DMS53 treated with DMSO at 0.1 percent for 48 hours (cell line): ENCODE measurements at regions not wholly inside any gene's neighbourhood (a gene's known extent, or its start where the extent isn't known, plus 50 kb on each side); places are given as distances from the start of the nearest gene placed in this dataset.

Experiments
- DNase-seq: peaks from one replicate; lab custom pipeline; 2025; ENCODE audit not compliant: unreplicated experiment; lab: John Stamatoyannopoulos, UW

DNA sequence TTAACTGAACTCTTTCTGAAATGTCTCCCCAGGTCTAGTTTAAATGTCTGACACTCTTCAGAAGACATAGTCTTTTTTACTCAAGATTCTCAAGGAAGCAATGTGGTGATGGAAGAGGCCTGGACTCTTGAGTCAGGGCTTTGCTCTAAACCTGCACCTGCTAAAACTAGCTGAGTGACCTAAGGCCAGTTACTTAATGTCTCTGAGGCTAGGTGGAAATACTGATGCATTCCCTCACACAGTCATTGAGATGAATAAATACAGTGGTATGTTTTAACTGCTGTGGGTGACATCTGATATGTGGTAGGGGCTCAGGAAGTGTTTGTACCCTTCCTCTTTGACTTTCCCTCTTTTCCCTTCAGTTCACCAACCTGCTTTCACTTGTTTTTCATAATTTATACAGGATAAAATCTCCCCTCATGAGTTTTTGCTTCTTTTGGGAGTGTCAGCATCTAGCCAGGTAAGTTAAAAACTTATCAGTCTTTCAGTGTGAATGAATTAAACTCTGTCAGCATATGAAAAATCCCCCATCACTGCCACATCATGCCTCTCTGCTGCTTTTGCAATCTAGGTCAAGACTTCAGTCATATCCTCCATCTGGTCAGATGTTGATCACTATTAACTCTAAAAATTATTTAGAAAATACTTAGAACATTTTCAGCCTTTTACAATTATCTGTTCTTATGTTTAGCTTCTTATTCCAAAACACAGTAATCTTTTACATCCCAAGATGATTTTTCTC lies 178.7 kb upstream of the TNFAIP3 start:
- no peak for DNase-seq

DNA sequence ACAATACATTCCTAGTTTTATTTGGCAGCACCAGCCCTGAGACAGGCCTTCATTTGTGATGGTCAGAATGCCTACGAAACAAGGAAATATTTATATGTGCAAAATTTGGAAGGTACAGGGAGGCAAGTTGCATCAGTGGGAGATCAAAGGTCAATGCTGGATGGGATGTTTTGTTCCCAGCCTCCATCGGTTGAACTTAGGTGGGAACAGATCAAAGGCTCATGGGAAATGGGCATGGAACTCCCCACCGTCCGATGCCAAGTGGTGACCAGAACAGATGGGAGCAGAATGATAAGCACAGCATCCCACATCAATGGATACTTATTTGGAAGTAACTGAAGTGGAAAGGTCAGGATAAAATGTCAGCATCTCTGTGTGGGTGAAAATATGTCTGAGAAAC lies 177.7 kb upstream of the TNFAIP3 start:
- DNase-seq = no peak

- DNase-seq = no peak
These were observed 177.0 kb upstream of the TNFAIP3 start for GRCh38 chr6:137690034-137690433.

DNA sequence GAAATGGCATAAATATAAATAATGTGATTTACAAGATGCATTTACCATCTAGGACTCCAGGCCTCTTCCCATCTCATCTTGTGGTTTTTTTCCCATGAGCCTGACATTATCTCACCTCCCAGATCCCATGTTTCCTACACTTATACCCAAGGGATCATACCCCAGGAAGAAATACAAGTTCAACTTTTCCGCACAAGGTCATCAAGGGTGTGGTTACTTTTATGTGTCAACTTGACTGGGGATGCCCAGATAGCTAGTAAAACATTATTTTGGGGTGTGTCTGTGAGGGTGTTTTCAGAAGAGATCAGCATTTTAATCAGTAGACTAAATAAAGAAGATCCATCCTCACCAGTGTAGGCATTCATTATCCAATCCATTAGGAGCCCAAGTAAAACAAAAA lies 176.3 kb upstream of the TNFAIP3 start:
- no peak for DNase-seq

- DNase-seq = no peak
These were observed 174.8 kb upstream of the TNFAIP3 start for GRCh38 chr6:137692308-137692707.

- DNase-seq = no peak
These were observed 174.3 kb upstream of the TNFAIP3 start for GRCh38 chr6:137692806-137693205.

DNA sequence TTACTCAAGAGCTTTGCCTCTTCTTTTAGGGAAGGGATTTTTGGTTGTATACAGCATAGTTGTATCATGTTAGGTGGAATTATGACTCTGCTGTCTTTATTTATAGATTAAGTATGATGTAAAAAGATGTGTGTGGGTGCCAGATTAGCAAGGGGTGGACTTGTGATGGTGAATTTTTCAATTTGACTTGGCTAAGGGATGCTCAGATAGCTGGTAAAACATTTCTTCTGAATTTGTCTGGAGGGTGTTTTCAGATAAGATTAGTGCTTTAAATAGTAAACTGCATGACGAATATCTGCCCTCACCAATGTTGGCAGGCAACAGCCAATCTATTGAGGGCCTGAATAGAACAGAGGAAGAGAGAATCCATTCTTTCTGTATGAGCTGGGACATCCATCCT lies 173.3 kb upstream of the TNFAIP3 start:
- DNase-seq = no peak

DNA sequence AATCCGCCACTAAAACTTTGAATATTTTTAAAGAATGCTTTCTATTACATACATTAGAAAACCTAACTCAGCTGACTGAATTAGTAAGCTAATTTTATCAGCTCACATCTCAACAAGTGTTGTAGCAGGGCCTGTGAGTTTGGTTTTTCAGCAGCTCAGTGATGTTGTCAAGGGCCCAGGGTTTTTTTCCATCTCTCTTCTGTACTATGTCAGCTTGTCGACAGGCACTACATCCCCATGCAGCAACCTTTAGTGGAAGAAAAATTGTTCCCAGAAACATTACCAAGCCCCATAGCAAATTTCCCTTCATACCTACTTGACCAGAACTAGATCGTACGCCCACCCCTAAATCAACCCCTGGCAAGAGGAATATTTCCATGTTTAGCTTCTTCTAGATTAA lies 170.3 kb upstream of the TNFAIP3 start:
- no peak for DNase-seq

- DNase-seq = peak; percentile 5
These were observed 169.7 kb upstream of the TNFAIP3 start for GRCh38 chr6:137697267-137697938.

DNA sequence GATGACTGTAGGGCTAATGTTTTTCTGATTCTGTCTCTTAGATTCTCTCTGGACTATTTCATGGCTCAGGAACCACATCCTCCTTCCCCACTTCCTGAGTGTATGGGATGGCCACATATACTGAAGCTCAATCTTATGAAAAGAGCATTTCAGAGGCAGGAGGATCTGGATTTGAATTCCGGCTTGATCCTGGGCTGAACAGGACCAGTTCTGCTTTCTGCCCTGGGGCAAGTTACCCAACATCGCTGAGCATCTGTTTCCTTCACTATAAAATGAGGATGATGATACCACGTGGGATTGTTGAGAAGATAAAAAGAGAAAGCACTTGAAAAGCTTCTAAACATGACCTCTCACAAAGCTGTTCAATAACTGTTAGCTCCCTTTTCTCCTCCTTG lies 168.4 kb upstream of the TNFAIP3 start:
- no peak for DNase-seq

DNA sequence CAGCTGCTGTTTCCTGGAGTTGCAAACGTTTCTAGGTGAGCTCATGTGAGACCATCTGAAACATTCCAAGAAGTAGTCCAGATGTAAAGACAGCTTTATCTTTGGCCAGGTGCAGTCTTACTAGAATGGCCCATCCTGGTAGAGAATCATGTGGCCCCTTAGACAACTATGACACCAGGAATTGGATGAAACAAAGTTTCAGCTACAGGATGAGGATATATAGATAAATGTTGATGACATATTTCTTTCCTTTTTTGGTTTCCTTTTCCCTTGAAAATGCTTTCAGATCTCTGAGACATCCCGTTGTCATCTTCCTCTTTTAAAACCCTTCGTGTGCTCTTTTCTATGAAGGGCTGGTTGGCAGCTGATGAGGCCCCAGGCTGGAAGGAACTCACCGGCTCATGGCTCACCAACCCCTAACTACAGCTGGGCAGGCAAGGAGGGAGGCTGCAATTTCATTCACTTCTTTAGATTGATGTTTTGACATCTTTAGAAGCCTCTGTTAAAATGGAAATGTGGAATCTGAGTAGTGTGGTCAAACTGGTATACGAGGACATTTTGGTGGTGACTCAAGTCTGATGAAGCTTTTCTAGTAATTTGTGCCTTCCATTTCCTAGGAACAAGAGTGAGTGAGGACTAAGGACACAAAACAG lies 167.9 kb upstream of the TNFAIP3 start:
- DNase-seq = no peak

DNA sequence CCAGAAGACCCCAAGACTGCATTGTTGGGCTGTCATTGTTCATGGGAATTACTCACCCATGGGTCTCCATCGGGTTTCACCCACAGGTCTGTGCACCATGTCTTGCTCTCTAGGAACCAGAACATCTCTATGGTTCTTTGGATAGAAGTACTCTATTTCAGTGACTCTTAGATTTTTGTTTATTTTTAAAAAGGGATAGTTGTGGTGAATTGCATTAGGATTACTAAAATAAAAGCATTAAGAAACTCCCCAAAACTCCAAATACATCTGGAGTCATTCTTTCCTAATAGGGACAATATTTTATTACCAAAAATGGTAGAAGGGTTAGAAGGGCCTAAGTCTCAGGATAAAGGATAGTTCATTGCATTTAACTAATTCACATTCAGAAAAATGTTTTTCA lies 166.9 kb upstream of the TNFAIP3 start:
- no peak for DNase-seq

DNA sequence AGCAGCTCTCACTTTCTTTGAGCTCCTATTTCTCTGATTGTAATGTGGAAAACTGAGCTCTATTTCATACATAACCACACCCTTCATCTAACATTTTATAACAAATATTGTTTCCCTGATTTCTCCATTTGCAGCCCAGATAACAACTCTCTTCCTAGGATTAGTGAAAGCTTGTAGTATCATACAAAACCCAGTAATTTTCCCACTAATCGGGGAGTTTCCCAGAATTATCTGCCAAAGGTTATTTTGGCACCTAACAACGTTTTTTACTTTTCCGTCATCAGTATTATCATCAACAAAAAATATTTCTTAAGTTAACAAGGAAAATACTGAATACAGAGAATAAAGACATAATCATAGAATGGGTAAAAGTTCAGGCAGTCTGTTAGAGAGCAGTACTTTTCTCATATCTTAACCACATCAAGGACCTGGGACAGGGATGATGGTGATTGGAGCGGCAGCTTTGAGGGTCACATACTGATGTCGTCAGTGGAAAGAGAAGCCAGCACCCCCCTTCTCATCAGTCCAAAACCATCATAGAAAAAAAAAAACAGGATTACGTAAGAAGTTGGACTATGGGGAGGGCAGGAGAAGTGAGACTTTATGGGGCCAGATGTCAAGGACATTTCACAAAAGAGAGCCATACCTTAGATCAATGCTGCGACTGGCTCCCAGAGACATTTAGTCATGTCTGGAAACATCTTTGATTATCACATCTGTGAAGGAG lies 166.1 kb upstream of the TNFAIP3 start:
- no peak for DNase-seq

DNA sequence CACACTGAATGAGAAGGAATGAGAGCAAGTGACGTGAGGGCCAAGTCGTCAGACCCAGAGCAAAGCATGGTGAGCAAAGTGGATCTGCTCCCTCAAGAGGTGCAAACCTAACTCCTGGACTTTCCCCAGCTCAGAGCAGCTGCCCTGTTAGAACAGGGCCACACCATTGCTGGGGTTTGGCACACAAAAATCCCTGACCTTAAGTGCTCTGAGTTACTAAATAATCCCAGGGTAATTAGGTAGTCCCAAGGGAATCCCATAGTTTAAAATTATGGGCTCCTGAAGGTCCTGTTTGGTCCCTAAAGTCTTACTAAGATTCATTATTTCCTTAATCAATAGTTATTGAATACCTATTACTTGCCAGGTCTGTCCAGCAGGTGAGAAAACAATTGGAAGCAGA lies 165.1 kb upstream of the TNFAIP3 start:
- no peak for DNase-seq

DNA sequence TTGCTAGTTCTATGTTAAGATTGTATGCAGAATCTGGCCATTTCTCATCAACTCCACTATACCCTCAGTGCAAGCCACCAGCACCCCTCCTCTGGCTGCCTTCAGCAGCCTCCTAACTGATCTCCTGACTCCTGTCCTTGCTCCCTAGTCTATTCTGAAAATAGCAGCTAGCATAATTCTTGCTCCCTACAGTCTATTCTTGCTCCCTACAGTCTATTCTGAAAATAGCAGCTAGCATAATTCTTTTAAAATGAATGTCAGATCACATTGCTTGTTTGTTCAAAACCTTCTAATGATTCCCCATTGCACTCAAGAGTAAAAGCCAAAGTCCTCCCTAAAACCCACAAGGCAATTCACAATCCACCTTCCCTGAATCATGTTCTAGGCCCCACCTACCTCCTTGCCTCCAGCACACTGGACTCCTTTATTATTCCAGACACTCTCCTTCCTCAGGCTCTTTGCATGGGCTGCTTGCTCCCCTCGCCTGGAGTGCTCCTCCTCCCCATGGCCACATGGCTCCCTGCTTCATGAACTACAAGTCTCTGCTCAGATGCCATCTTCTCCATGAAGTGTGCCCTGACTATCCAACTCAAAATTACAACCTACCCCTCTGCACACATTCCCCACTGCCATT lies 164.2 kb upstream of the TNFAIP3 start:
- DNase-seq = no peak

GRCh38 chr6:137704802-137705159 lies 162.3 kb upstream of the TNFAIP3 start:
- no peak for DNase-seq

- DNase-seq = peak; percentile 11
These were observed 161.6 kb upstream of the TNFAIP3 start for GRCh38 chr6:137705160-137706082.

- DNase-seq = no peak
These were observed 160.8 kb upstream of the TNFAIP3 start for GRCh38 chr6:137706083-137706750.

DNA sequence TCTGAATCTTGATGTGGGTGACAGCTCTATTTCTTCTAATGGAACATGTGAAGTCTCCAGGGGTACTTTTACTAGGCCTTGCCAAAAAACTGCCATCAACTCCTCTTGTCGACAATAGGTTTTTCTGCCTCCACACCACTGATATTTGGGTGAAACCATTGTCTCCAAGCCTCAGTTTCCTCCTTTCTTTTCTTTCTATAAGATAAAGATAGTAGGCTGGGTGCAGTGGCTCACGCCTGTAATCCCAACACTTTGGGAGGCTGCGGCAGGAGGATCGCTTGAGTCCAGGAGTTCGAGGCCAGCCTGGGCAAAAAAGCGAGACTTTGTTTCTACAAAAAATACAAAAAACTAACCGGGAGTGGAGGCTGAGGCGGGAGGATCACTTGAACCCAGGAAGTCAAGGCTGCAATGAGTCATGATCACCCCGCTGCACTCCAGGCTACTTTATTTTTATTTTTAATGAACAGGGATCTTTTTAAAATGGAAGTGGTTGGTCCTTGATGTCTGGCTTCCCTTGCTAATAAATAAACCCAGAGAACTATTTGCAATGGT lies 159.9 kb upstream of the TNFAIP3 start:
- no peak for DNase-seq
